OCI-LY1 (cell line): ENCODE measurements at regions not wholly inside any gene's neighbourhood (a gene's known extent, or its start where the extent isn't known, plus 50 kb on each side); places are given as distances from the start of the nearest gene placed in this dataset.

Experiments
- H2AFZ ChIP-seq: fragments of 200-600 bp; sonication (generic), shearing (Covaris generic); 2 replicates; pipeline ENCODE4 v1.6.0; 2014; ENCODE audit warnings: antibody characterized with exemption, mild to moderate bottlenecking, low read length
- H3F3A ChIP-seq: fragments of 200-600 bp; sonication (generic), shearing (Covaris generic); 2 replicates; pipeline ENCODE4 v1.6.0; 2014; ENCODE audit warnings: mild to moderate bottlenecking, antibody characterized with exemption, low read length, moderate library complexity; ENCODE audit not compliant: insufficient read depth
- H3K27ac ChIP-seq: fragments of 200-600 bp; sonication (generic); 2 replicates; pipeline ENCODE4 v1.5.1; 2014; ENCODE audit warnings: low read length, mixed run types, mild to moderate bottlenecking, low read depth; ENCODE audit not compliant: poor library complexity, severe bottlenecking
- H3K27me3 ChIP-seq: fragments of 200-600 bp; sonication (generic); 2 replicates; pipeline ENCODE4 v1.6.0; 2014; ENCODE audit warnings: antibody characterized with exemption, mild to moderate bottlenecking, low read length, moderate library complexity; ENCODE audit not compliant: insufficient read depth
- H3K36me3 ChIP-seq: fragments of 200-600 bp; sonication (generic); 2 replicates; pipeline ENCODE4 v1.6.1; 2014; ENCODE audit warnings: mild to moderate bottlenecking, antibody characterized with exemption, low read length, moderate library complexity, mixed read lengths; ENCODE audit not compliant: insufficient read depth
- H3K4me1 ChIP-seq: fragments of 200-600 bp; sonication (generic); 2 replicates; pipeline ENCODE4 v1.5.1; 2014; ENCODE audit warnings: mild to moderate bottlenecking, low read length, moderate library complexity; ENCODE audit not compliant: insufficient read depth, severe bottlenecking
- H3K4me2 ChIP-seq: fragments of 200-600 bp; sonication (generic), shearing (Covaris generic); 2 replicates; pipeline ENCODE4 v1.6.1; 2014; ENCODE audit warnings: low read length
- H3K4me3 ChIP-seq: fragments of 200-600 bp; sonication (generic); 2 replicates; pipeline ENCODE4 v1.5.1; 2014; ENCODE audit warnings: low read length, low read depth, mild to moderate bottlenecking, mixed read lengths; ENCODE audit not compliant: poor library complexity, severe bottlenecking
- H3K79me2 ChIP-seq: fragments of 200-600 bp; shearing (Covaris generic); 2 replicates; pipeline ENCODE4 v1.6.1; 2016; ENCODE audit warnings: mixed run types, low read length, mixed read lengths; ENCODE audit not compliant: insufficient read depth
- H3K9ac ChIP-seq: fragments of 200-600 bp; sonication (generic), shearing (Covaris generic); 2 replicates; pipeline ENCODE4 v1.6.1; 2014; ENCODE audit warnings: mild to moderate bottlenecking, low read length, mixed read lengths
- H3K9me2 ChIP-seq: fragments of 200-600 bp; sonication (generic), shearing (Covaris generic); 2 replicates; pipeline ENCODE4 v1.6.1; 2014; ENCODE audit warnings: low read depth, mild to moderate bottlenecking, low read length, mixed read lengths
- H3K9me3 ChIP-seq: fragments of 200-600 bp; shearing (Covaris generic); 2 replicates; pipeline ENCODE4 v1.6.1; 2014; ENCODE audit warnings: low read length, mixed read lengths
- H4K20me1 ChIP-seq: fragments of 200-600 bp; sonication (generic), shearing (Covaris generic); 2 replicates; pipeline ENCODE4 v1.6.0; 2016; ENCODE audit warnings: mild to moderate bottlenecking, low read length; ENCODE audit not compliant: insufficient read depth
- CTCF ChIP-seq: fragments of 200-600 bp; sonication (generic), shearing (Covaris generic); IDR thresholded peaks from 2 replicates; pipeline ENCODE4 v1.5.1; 2017; ENCODE audit warnings: mild to moderate bottlenecking, antibody characterized with exemption, low read length, moderate library complexity, mixed read lengths
- EZH2 ChIP-seq: fragments of 200-600 bp; sonication (generic), shearing (Covaris generic); IDR thresholded peaks from 2 replicates; pipeline ENCODE4 v1.8.0; 2017; ENCODE audit warnings: borderline replicate concordance, mixed run types, mild to moderate bottlenecking, antibody characterized with exemption, low read length, moderate library complexity, mixed read lengths

- no peaks in the 10 kb centered on the region for H3K9me2 ChIP-seq
- no peaks in the 10 kb centered on the region for H3K27me3 ChIP-seq
- no peaks in the 10 kb centered on the region for H3K36me3 ChIP-seq
- H3F3A ChIP-seq = no peaks in the 10 kb centered on the region
- H3K4me1 ChIP-seq = no peaks in the 10 kb centered on the region
- H3K9me3 ChIP-seq = no peaks in the 10 kb centered on the region
- H3K4me2 ChIP-seq = no peak overlapping the region
- no peak overlapping the region for H3K9ac ChIP-seq
- no peak overlapping the region for H3K27ac ChIP-seq
- TF ChIP-seq EZH2 = no peak
- TF ChIP-seq CTCF = no peak
- H3K4me3 ChIP-seq = no peak overlapping the region
- H4K20me1 ChIP-seq = no peaks in the 10 kb centered on the region
- no peaks in the 10 kb centered on the region for H3K79me2 ChIP-seq
- H2AFZ ChIP-seq = no peak overlapping the region
These were observed 161.6 kb upstream of the PIRT start for GRCh38 chr17:10999484-10999883.

- Histone ChIP-seq H2AFZ (no peak overlapping the region), H3K36me3 (no peaks in the 10 kb centered on the region), H3K9me3 (no peaks in the 10 kb centered on the region), H3K27me3 (no peaks in the 10 kb centered on the region), H4K20me1 (no peaks in the 10 kb centered on the region), H3K27ac (no peak overlapping the region), H3K9ac (no peak overlapping the region), H3K4me1 (no peaks in the 10 kb centered on the region), H3K79me2 (no peaks in the 10 kb centered on the region), H3K9me2 (no peaks in the 10 kb centered on the region), H3K4me3 (no peak overlapping the region), H3K4me2 (no peak overlapping the region), H3F3A (no peaks in the 10 kb centered on the region)
- TF ChIP-seq EZH2 (no peak), CTCF (no peak)
These were observed 155.2 kb upstream of the PIRT start for GRCh38 chr17:10993126-10993525.

- Histone ChIP-seq H3K9me2 (no peaks in the 10 kb centered on the region), H3K27me3 (no peaks in the 10 kb centered on the region), H3K27ac (no peak overlapping the region), H3K36me3 (no peaks in the 10 kb centered on the region), H3K4me2 (no peak overlapping the region), H3K9ac (no peak overlapping the region), H3K79me2 (no peaks in the 10 kb centered on the region), H2AFZ (no peak overlapping the region), H3K4me3 (no peak overlapping the region), H4K20me1 (no peaks in the 10 kb centered on the region), H3F3A (no peaks in the 10 kb centered on the region), H3K4me1 (no peaks in the 10 kb centered on the region), H3K9me3 (no peaks in the 10 kb centered on the region)
- no peak for TF ChIP-seq CTCF
- TF ChIP-seq EZH2 = no peak
These were observed 154.4 kb upstream of the PIRT start for GRCh38 chr17:10992106-10992880.
